SJSA1 (cell line): ENCODE measurements at regions not wholly inside any gene's neighbourhood (a gene's known extent, or its start where the extent isn't known, plus 50 kb on each side); places are given as distances from the start of the nearest gene placed in this dataset.

Experiments
- DNase-seq, 2 experiments: peaks; one replicate each; pipeline ENCODE4 v3.0.0-alpha.2; 2015 to 2020; ENCODE audit warnings: low spot score in 2 of 2, low read depth in 1 of 2
- H3K27ac ChIP-seq: fragments of 250-450 bp; sonication (Bioruptor Pico); 2 replicates; pipeline ENCODE4 v1.5.1; 2020; ENCODE audit warnings: mild to moderate bottlenecking, moderate library complexity
- H3K27me3 ChIP-seq: fragments of 250-450 bp; sonication (Bioruptor Pico); replicated peaks from 2 replicates; pipeline ENCODE4 v1.5.1; 2020; ENCODE audit warnings: mild to moderate bottlenecking, moderate library complexity
- H3K36me3 ChIP-seq: fragments of 250-450 bp; sonication (Bioruptor Pico); 2 replicates; pipeline ENCODE4 v1.5.1; 2020; ENCODE audit warnings: mild to moderate bottlenecking
- H3K4me1 ChIP-seq: fragments of 250-450 bp; sonication (Bioruptor Pico); replicated peaks from 2 replicates; pipeline ENCODE4 v1.6.1; 2021; ENCODE audit warnings: mild to moderate bottlenecking
- H3K4me3 ChIP-seq: fragments of 250-450 bp; sonication (Bioruptor Pico); 2 replicates; pipeline ENCODE4 v1.5.1; 2020; ENCODE audit warnings: mild to moderate bottlenecking
- H3K9me3 ChIP-seq: fragments of 250-450 bp; sonication (Bioruptor Pico); replicated peaks from 2 replicates; pipeline ENCODE4 v1.5.1; 2020; ENCODE audit warnings: mild to moderate bottlenecking

- H3K4me3 ChIP-seq, result no peak overlapping the region
- DNase-seq, result no peak
- H3K36me3 ChIP-seq, result no peaks in the 10 kb centered on the region
- no peak overlapping the region for H3K27ac ChIP-seq
- no peaks in the 10 kb centered on the region for H3K27me3 ChIP-seq
- H3K4me1 ChIP-seq, result no peaks in the 10 kb centered on the region
- no peaks in the 10 kb centered on the region for H3K9me3 ChIP-seq
These were observed 325.9 kb upstream of the CBLB start for GRCh38 chr3:106194726-106195125.

GRCh38 chr3:106197532-106198194 lies 328.9 kb upstream of the CBLB start:
- no peaks in the 10 kb centered on the region for H3K36me3 ChIP-seq
- DNase-seq, result no peak
- H3K4me1 ChIP-seq, result no peaks in the 10 kb centered on the region
- H3K4me3 ChIP-seq, result no peak overlapping the region
- H3K27me3 ChIP-seq, result no peaks in the 10 kb centered on the region
- H3K27ac ChIP-seq, result no peak overlapping the region
- H3K9me3 ChIP-seq, result no peaks in the 10 kb centered on the region

GRCh38 chr3:106204160-106204868 lies 335.5 kb upstream of the CBLB start:
- no peaks in the 10 kb centered on the region for H3K4me1 ChIP-seq
- H3K4me3 ChIP-seq, result no peak overlapping the region
- H3K27me3 ChIP-seq, result no peaks in the 10 kb centered on the region
- no peaks in the 10 kb centered on the region for H3K36me3 ChIP-seq
- H3K27ac ChIP-seq, result no peak overlapping the region
- no peak for DNase-seq
- H3K9me3 ChIP-seq, result no peaks in the 10 kb centered on the region

GRCh38 chr3:106206146-106206545 lies 337.3 kb upstream of the CBLB start:
- no peaks in the 10 kb centered on the region for H3K36me3 ChIP-seq
- H3K4me1 ChIP-seq, result no peaks in the 10 kb centered on the region
- H3K9me3 ChIP-seq, result no peaks in the 10 kb centered on the region
- no peak overlapping the region for H3K27ac ChIP-seq
- H3K27me3 ChIP-seq, result no peaks in the 10 kb centered on the region
- no peak overlapping the region for H3K4me3 ChIP-seq
- DNase-seq, result no peak

- Histone ChIP-seq H3K36me3 (no peaks in the 10 kb centered on the region), H3K4me1 (no peaks in the 10 kb centered on the region), H3K27ac (no peak overlapping the region), H3K4me3 (no peak overlapping the region), H3K9me3 (no peaks in the 10 kb centered on the region), H3K27me3 (no peaks in the 10 kb centered on the region)
- DNase-seq, result no peak
These were observed 337.8 kb upstream of the CBLB start for GRCh38 chr3:106206613-106207012.

- no peak for DNase-seq
- Histone ChIP-seq H3K4me3 (no peak overlapping the region), H3K36me3 (no peaks in the 10 kb centered on the region), H3K9me3 (no peaks in the 10 kb centered on the region), H3K4me1 (no peaks in the 10 kb centered on the region), H3K27me3 (no peaks in the 10 kb centered on the region), H3K27ac (no peak overlapping the region)
These were observed 339.4 kb upstream of the CBLB start for GRCh38 chr3:106208251-106208650.

GRCh38 chr3:106208967-106209366 lies 340.2 kb upstream of the CBLB start:
- no peaks in the 10 kb centered on the region for H3K4me1 ChIP-seq
- no peak overlapping the region for H3K4me3 ChIP-seq
- H3K36me3 ChIP-seq, result no peaks in the 10 kb centered on the region
- no peaks in the 10 kb centered on the region for H3K27me3 ChIP-seq
- H3K9me3 ChIP-seq, result no peaks in the 10 kb centered on the region
- no peak overlapping the region for H3K27ac ChIP-seq
- no peak for DNase-seq

GRCh38 chr3:106209482-106209881 lies 340.7 kb upstream of the CBLB start:
- H3K27ac ChIP-seq, result no peak overlapping the region
- H3K36me3 ChIP-seq, result no peaks in the 10 kb centered on the region
- no peaks in the 10 kb centered on the region for H3K4me1 ChIP-seq
- H3K27me3 ChIP-seq, result no peaks in the 10 kb centered on the region
- H3K4me3 ChIP-seq, result no peak overlapping the region
- H3K9me3 ChIP-seq, result no peaks in the 10 kb centered on the region
- DNase-seq, result no peak

- Histone ChIP-seq H3K27me3 (no peaks in the 10 kb centered on the region), H3K9me3 (no peaks in the 10 kb centered on the region), H3K36me3 (no peaks in the 10 kb centered on the region), H3K4me1 (no peaks in the 10 kb centered on the region), H3K27ac (no peak overlapping the region), H3K4me3 (no peak overlapping the region)
- DNase-seq, result no peak
These were observed 342.1 kb upstream of the CBLB start for GRCh38 chr3:106210923-106211322.

GRCh38 chr3:106212665-106213222 lies 343.9 kb upstream of the CBLB start:
- Histone ChIP-seq H3K4me3 (no peak overlapping the region), H3K27ac (no peak overlapping the region), H3K36me3 (no peaks in the 10 kb centered on the region), H3K4me1 (no peaks in the 10 kb centered on the region), H3K27me3 (no peaks in the 10 kb centered on the region), H3K9me3 (no peaks in the 10 kb centered on the region)
- DNase-seq, result no peak

- no peak overlapping the region for H3K27ac ChIP-seq
- no peak for DNase-seq
- H3K27me3 ChIP-seq, result no peaks in the 10 kb centered on the region
- no peaks in the 10 kb centered on the region for H3K36me3 ChIP-seq
- H3K4me3 ChIP-seq, result no peak overlapping the region
- no peaks in the 10 kb centered on the region for H3K9me3 ChIP-seq
- H3K4me1 ChIP-seq, result no peaks in the 10 kb centered on the region
These were observed 345.1 kb upstream of the CBLB start for GRCh38 chr3:106213954-106214353.

GRCh38 chr3:106214641-106215040 lies 345.8 kb upstream of the CBLB start:
- no peak for DNase-seq
- no peaks in the 10 kb centered on the region for H3K4me1 ChIP-seq
- no peaks in the 10 kb centered on the region for H3K36me3 ChIP-seq
- no peaks in the 10 kb centered on the region for H3K9me3 ChIP-seq
- H3K27ac ChIP-seq, result no peak overlapping the region
- no peak overlapping the region for H3K4me3 ChIP-seq
- no peaks in the 10 kb centered on the region for H3K27me3 ChIP-seq

GRCh38 chr3:106215047-106215446 lies 346.2 kb upstream of the CBLB start:
- H3K36me3 ChIP-seq, result no peaks in the 10 kb centered on the region
- DNase-seq, result no peak
- no peaks in the 10 kb centered on the region for H3K4me1 ChIP-seq
- no peak overlapping the region for H3K4me3 ChIP-seq
- no peak overlapping the region for H3K27ac ChIP-seq
- H3K27me3 ChIP-seq, result no peaks in the 10 kb centered on the region
- no peaks in the 10 kb centered on the region for H3K9me3 ChIP-seq

GRCh38 chr3:106217745-106218144 lies 348.9 kb upstream of the CBLB start:
- no peak overlapping the region for H3K27ac ChIP-seq
- no peaks in the 10 kb centered on the region for H3K27me3 ChIP-seq
- DNase-seq, result no peak
- no peaks in the 10 kb centered on the region for H3K36me3 ChIP-seq
- H3K9me3 ChIP-seq, result no peaks in the 10 kb centered on the region
- H3K4me1 ChIP-seq, result no peaks in the 10 kb centered on the region
- H3K4me3 ChIP-seq, result no peak overlapping the region
